ENCODE measurements at regions not wholly inside any gene's neighbourhood (a gene's known extent, or its start where the extent isn't known, plus 50 kb on each side); places are given as distances from the start of the nearest gene placed in this dataset.

- H3K4me3 ChIP-seq (ENCODE audit: low read depth, low read length), result no peak overlapping the region
Observed at GRCh38 chr7:145327646-145328045, 491.8 kb upstream of the TPK1 start.

GRCh38 chr7:145324081-145324480, 488.2 kb upstream of the TPK1 start:
- no peak overlapping the region for H3K4me3 ChIP-seq (ENCODE audit: low read depth, low read length)
- DNase-seq (ENCODE audit: low read depth), result no peak
- no peak for TF ChIP-seq CTCF (IDR thresholded peaks at IDR 0.05; ENCODE audit: control insufficient read depth, extremely low read depth, insufficient read depth)

More at GRCh38 chr7:145327646-145328045, 491.8 kb upstream of the TPK1 start:
- no peak for TF ChIP-seq CTCF (IDR thresholded peaks at IDR 0.05; ENCODE audit: control insufficient read depth, extremely low read depth, insufficient read depth)
- DNase-seq (ENCODE audit: low read depth), result no peak

- no peak for DNase-seq (ENCODE audit: low read depth)
- no peak overlapping the region for H3K4me3 ChIP-seq (ENCODE audit: low read depth, low read length)
- TF ChIP-seq CTCF (IDR thresholded peaks at IDR 0.05; ENCODE audit: control insufficient read depth, extremely low read depth, insufficient read depth), result no peak
Observed at GRCh38 chr7:145313551-145313950, 477.7 kb upstream of the TPK1 start.

- no peak overlapping the region for H3K4me3 ChIP-seq (ENCODE audit: low read depth, low read length)
- TF ChIP-seq CTCF (IDR thresholded peaks at IDR 0.05; ENCODE audit: control insufficient read depth, extremely low read depth, insufficient read depth), result no peak
- no peak for DNase-seq (ENCODE audit: low read depth)
Observed at GRCh38 chr7:145293754-145294153, 457.9 kb upstream of the TPK1 start.

- no peak for DNase-seq (ENCODE audit: low read depth)
- no peak for TF ChIP-seq CTCF (IDR thresholded peaks at IDR 0.05; ENCODE audit: control insufficient read depth, extremely low read depth, insufficient read depth)
- no peak overlapping the region for H3K4me3 ChIP-seq (ENCODE audit: low read depth, low read length)
Observed at GRCh38 chr7:145293228-145293701, 457.4 kb upstream of the TPK1 start.

- TF ChIP-seq CTCF (IDR thresholded peaks at IDR 0.05; ENCODE audit: control insufficient read depth, extremely low read depth, insufficient read depth), result no peak
- no peak for DNase-seq (ENCODE audit: low read depth)
- no peak overlapping the region for H3K4me3 ChIP-seq (ENCODE audit: low read depth, low read length)
Observed at GRCh38 chr7:145289384-145289783, 453.5 kb upstream of the TPK1 start.

- TF ChIP-seq CTCF (IDR thresholded peaks at IDR 0.05; ENCODE audit: control insufficient read depth, extremely low read depth, insufficient read depth), result no peak
- H3K4me3 ChIP-seq (ENCODE audit: low read depth, low read length), result no peak overlapping the region
- DNase-seq (ENCODE audit: low read depth), result no peak
Observed at GRCh38 chr7:145276118-145276517, 440.3 kb upstream of the TPK1 start.
